ENCODE measurements at regions not wholly inside any gene's neighbourhood (a gene's known extent, or its start where the extent isn't known, plus 50 kb on each side); places are given as distances from the start of the nearest gene placed in this dataset.

DNA sequence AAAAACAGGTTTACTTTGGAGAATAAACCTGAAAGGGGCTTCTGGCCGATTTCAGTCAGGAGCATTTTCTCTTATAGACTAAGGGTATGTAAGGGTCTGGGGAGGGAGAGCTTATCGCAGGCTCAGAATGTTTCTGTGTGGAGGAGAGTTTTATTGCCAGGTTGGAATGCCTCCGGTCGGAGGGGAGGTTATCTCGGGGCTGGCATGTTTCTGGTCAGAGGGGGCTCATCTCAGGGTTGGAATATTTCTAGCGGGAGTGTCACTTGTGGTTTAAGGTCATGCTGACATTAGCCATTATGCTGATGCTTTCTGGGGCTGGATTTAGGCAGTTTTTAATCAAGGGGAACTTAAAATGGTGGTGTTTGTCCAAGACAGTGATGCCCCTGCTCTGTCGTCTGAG lies 333.6 kb downstream of the METTL4 start (continued):
- TF ChIP-seq RAD21 (IDR thresholded peaks at IDR 0.05; ENCODE audit: low read length) (no peak), JUND (IDR thresholded peaks at IDR 0.05) (no peak), EZH2phosphoT487 (IDR thresholded peaks at IDR 0.05; ENCODE audit: borderline replicate concordance, low read depth) (no peak)
- TF ChIP-seq, protein P1, sequence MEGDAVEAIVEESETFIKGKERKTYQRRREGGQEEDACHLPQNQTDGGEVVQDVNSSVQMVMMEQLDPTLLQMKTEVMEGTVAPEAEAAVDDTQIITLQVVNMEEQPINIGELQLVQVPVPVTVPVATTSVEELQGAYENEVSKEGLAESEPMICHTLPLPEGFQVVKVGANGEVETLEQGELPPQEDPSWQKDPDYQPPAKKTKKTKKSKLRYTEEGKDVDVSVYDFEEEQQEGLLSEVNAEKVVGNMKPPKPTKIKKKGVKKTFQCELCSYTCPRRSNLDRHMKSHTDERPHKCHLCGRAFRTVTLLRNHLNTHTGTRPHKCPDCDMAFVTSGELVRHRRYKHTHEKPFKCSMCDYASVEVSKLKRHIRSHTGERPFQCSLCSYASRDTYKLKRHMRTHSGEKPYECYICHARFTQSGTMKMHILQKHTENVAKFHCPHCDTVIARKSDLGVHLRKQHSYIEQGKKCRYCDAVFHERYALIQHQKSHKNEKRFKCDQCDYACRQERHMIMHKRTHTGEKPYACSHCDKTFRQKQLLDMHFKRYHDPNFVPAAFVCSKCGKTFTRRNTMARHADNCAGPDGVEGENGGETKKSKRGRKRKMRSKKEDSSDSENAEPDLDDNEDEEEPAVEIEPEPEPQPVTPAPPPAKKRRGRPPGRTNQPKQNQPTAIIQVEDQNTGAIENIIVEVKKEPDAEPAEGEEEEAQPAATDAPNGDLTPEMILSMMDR (IDR thresholded peaks at IDR 0.05) = no peak
- TF ChIP-seq, protein P2, sequence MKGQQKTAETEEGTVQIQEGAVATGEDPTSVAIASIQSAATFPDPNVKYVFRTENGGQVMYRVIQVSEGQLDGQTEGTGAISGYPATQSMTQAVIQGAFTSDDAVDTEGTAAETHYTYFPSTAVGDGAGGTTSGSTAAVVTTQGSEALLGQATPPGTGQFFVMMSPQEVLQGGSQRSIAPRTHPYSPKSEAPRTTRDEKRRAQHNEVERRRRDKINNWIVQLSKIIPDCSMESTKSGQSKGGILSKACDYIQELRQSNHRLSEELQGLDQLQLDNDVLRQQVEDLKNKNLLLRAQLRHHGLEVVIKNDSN (IDR thresholded peaks at IDR 0.05; ENCODE audit: borderline replicate concordance, low read depth) = no peak
- TF ChIP-seq, protein P3, sequence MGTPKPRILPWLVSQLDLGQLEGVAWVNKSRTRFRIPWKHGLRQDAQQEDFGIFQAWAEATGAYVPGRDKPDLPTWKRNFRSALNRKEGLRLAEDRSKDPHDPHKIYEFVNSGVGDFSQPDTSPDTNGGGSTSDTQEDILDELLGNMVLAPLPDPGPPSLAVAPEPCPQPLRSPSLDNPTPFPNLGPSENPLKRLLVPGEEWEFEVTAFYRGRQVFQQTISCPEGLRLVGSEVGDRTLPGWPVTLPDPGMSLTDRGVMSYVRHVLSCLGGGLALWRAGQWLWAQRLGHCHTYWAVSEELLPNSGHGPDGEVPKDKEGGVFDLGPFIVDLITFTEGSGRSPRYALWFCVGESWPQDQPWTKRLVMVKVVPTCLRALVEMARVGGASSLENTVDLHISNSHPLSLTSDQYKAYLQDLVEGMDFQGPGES (IDR thresholded peaks at IDR 0.05; ENCODE audit: low read depth, low read length) = no peak
- TF ChIP-seq, protein P4, sequence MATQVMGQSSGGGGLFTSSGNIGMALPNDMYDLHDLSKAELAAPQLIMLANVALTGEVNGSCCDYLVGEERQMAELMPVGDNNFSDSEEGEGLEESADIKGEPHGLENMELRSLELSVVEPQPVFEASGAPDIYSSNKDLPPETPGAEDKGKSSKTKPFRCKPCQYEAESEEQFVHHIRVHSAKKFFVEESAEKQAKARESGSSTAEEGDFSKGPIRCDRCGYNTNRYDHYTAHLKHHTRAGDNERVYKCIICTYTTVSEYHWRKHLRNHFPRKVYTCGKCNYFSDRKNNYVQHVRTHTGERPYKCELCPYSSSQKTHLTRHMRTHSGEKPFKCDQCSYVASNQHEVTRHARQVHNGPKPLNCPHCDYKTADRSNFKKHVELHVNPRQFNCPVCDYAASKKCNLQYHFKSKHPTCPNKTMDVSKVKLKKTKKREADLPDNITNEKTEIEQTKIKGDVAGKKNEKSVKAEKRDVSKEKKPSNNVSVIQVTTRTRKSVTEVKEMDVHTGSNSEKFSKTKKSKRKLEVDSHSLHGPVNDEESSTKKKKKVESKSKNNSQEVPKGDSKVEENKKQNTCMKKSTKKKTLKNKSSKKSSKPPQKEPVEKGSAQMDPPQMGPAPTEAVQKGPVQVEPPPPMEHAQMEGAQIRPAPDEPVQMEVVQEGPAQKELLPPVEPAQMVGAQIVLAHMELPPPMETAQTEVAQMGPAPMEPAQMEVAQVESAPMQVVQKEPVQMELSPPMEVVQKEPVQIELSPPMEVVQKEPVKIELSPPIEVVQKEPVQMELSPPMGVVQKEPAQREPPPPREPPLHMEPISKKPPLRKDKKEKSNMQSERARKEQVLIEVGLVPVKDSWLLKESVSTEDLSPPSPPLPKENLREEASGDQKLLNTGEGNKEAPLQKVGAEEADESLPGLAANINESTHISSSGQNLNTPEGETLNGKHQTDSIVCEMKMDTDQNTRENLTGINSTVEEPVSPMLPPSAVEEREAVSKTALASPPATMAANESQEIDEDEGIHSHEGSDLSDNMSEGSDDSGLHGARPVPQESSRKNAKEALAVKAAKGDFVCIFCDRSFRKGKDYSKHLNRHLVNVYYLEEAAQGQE (IDR thresholded peaks at IDR 0.05; ENCODE audit: low read depth, low read length) = no peak

DNA sequence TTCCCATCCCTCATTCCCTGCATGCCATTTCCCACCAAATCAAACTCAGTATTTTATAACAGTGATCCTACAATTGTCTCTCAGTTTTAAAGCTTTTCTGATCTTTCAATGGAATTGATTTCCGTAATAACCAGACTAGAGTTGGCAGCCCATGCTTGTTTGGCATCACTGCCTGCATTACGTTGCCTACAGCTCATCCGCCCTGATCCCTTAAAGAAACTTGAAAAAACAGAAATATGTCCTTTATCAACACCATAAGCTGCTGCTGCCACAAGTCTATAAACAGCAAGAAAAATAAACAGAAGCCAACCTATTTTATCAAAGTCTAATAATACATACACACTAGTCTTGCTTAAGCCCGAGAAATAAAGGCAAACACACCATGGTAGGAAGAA lies 331.0 kb downstream of the METTL4 start:
- H3K9me3 ChIP-seq = no peaks in the 10 kb centered on the region
- TF ChIP-seq, protein P5, sequence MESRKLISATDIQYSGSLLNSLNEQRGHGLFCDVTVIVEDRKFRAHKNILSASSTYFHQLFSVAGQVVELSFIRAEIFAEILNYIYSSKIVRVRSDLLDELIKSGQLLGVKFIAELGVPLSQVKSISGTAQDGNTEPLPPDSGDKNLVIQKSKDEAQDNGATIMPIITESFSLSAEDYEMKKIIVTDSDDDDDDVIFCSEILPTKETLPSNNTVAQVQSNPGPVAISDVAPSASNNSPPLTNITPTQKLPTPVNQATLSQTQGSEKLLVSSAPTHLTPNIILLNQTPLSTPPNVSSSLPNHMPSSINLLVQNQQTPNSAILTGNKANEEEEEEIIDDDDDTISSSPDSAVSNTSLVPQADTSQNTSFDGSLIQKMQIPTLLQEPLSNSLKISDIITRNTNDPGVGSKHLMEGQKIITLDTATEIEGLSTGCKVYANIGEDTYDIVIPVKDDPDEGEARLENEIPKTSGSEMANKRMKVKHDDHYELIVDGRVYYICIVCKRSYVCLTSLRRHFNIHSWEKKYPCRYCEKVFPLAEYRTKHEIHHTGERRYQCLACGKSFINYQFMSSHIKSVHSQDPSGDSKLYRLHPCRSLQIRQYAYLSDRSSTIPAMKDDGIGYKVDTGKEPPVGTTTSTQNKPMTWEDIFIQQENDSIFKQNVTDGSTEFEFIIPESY (IDR thresholded peaks at IDR 0.05; ENCODE audit: borderline replicate concordance, low read depth) = no peak
- no peak for TF ChIP-seq RCOR1 (IDR thresholded peaks at IDR 0.05; ENCODE audit: low read length)
- no peak for TF ChIP-seq ELF1 (IDR thresholded peaks at IDR 0.05)
- TF ChIP-seq MXI1 (IDR thresholded peaks at IDR 0.05; ENCODE audit: low read depth, low read length) = no peak
- no peak for TF ChIP-seq FOXM1 (IDR thresholded peaks at IDR 0.05; ENCODE audit: low read depth)
- H3K36me3 ChIP-seq (replicated peaks in 1 of 2; ENCODE audit: control insufficient read depth in 1 of 2, insufficient read depth in 2 of 2, low read length in 1 of 2) = no peaks in the 10 kb centered on the region
- peak overlapping the region; percentile 69; the same call in 1 of the 2 replicates for H3K4me2 ChIP-seq
- H3F3A ChIP-seq (replicated peaks; ENCODE audit: insufficient read depth) = peaks cover 9% of the 10 kb centered on the region
- no peaks in the 10 kb centered on the region for H4K20me1 ChIP-seq (ENCODE audit: insufficient read depth)
- peak overlapping the region; percentile 55 for H2AFZ ChIP-seq (ENCODE audit: low read depth)
- CTCF ChIA-PET = interaction anchor here (1.0 to 1.7 kb wide), 2 partner anchors 14 to 16 kb away, joined by 3 to 4 read pairs; no protein-coding TSS in a partner anchor
- 23% methylated on average over 4 of the region's 4 CpGs for WGBS (ENCODE audit: low lambda C conversion rate)
- peak overlapping the region in 1 of 2 experiments; percentile 81; a peak in 2 of 4 replicates for H3K27ac ChIP-seq (ENCODE audit: low read depth in 2 of 2, low read length in 1 of 2)
- H3K27me3 ChIP-seq (ENCODE audit: insufficient read depth) = no peaks in the 10 kb centered on the region
- no peak for DNase-seq
- H3K4me1 ChIP-seq (ENCODE audit: control insufficient read depth in 1 of 2, insufficient read depth in 2 of 2, low read depth in 1 of 2, low read length in 1 of 2) = peaks cover 0 to 4% of the 10 kb centered on the region in 2 experiments; a peak in 1 of 4 replicates
- H3K79me2 ChIP-seq (ENCODE audit: insufficient read depth) = no peaks in the 10 kb centered on the region
- no peak overlapping the region for H3K9ac ChIP-seq
- no peaks in the 10 kb centered on the region for H3K9me2 ChIP-seq
- POLR2A ChIA-PET = no interaction called here
- H3K4me3 ChIP-seq (ENCODE audit: low read depth in 2 of 2, low read length in 1 of 2) = peak overlapping the region in 1 of 2 experiments; percentile 52; a peak in 1 of 4 replicates

All from SK-N-SH (cell line).